Nephron (organoid): ENCODE measurements at regions not wholly inside any gene's neighbourhood (a gene's known extent, or its start where the extent isn't known, plus 50 kb on each side); places are given as distances from the start of the nearest gene placed in this dataset.
"Not testable (repeated sequence)": the region's sequence is repeated elsewhere in the genome, so short reads cannot be mapped to it uniquely, and the experiment has no call there.

Experiments used
- H3K27ac Mint-ChIP-seq, 3 experiments: 2 replicates each; pipeline ENCODE4 v1.8.0; 2020; ENCODE audit warnings: mixed read lengths in 3 of 3, mild to moderate bottlenecking in 2 of 3, moderate library complexity in 1 of 3
- H3K27me3 Mint-ChIP-seq: 2 replicates; pipeline ENCODE4 v1.8.0; 2021; ENCODE audit warnings: low read depth, mild to moderate bottlenecking, moderate library complexity, mixed read lengths
- H3K36me3 Mint-ChIP-seq: 2 replicates; pipeline ENCODE4 v1.8.0; 2020; ENCODE audit warnings: low read depth, mixed read lengths
- H3K4me1 Mint-ChIP-seq: 2 replicates; pipeline ENCODE4 v1.8.0; 2020; ENCODE audit warnings: mixed read lengths
- H3K4me3 Mint-ChIP-seq, 3 experiments: 2 replicates each; pipeline ENCODE4 v1.8.0; 2020; ENCODE audit warnings: mild to moderate bottlenecking in 3 of 3, mixed read lengths in 3 of 3, moderate library complexity in 2 of 3
- H3K9me3 Mint-ChIP-seq: 2 replicates; pipeline ENCODE4 v1.8.0; 2020; ENCODE audit warnings: mixed read lengths
- CTCF ChIP-seq, 3 experiments: fragments of 200-600 bp; sonication (generic); IDR thresholded peaks; one replicate each; pipeline ENCODE4 v1.5.0; 2021; ENCODE audit warnings: antibody characterized with exemption in 3 of 3; ENCODE audit not compliant: unreplicated experiment in 3 of 3

- no peaks in the 10 kb centered on the region for H3K4me1 Mint-ChIP-seq
- no peak overlapping the region for H3K4me3 Mint-ChIP-seq
- H3K27me3 Mint-ChIP-seq = peaks cover 13% of the 10 kb centered on the region
- H3K36me3 Mint-ChIP-seq = no peaks in the 10 kb centered on the region
- TF ChIP-seq CTCF (IDR thresholded peaks at IDR 0.05; ENCODE audit: unreplicated experiment in 3 of 3) = no peak
- H3K27ac Mint-ChIP-seq = no peak overlapping the region
- H3K9me3 Mint-ChIP-seq = no peaks in the 10 kb centered on the region
These were observed 465.7 kb downstream of the GADD45G start for GRCh38 chr9:90070469-90070868.

GRCh38 chr9:90070931-90071660 is 466.3 kb downstream of the GADD45G start:
- H3K4me3 Mint-ChIP-seq = no peak overlapping the region
- H3K27me3 Mint-ChIP-seq = peaks cover 13% of the 10 kb centered on the region
- no peak for TF ChIP-seq CTCF (IDR thresholded peaks at IDR 0.05; ENCODE audit: unreplicated experiment in 3 of 3)
- H3K9me3 Mint-ChIP-seq = no peaks in the 10 kb centered on the region
- no peaks in the 10 kb centered on the region for H3K36me3 Mint-ChIP-seq
- no peaks in the 10 kb centered on the region for H3K4me1 Mint-ChIP-seq
- no peak overlapping the region for H3K27ac Mint-ChIP-seq

GRCh38 chr9:90073186-90073945 is 468.6 kb downstream of the GADD45G start:
- no peak overlapping the region for H3K27ac Mint-ChIP-seq
- no peaks in the 10 kb centered on the region for H3K4me1 Mint-ChIP-seq
- H3K4me3 Mint-ChIP-seq = no peak overlapping the region
- no peak for TF ChIP-seq CTCF (IDR thresholded peaks at IDR 0.05; ENCODE audit: unreplicated experiment in 3 of 3)
- no peaks in the 10 kb centered on the region for H3K36me3 Mint-ChIP-seq
- H3K9me3 Mint-ChIP-seq = no peaks in the 10 kb centered on the region
- peaks cover 20% of the 10 kb centered on the region for H3K27me3 Mint-ChIP-seq

GRCh38 chr9:90074316-90074962 is 469.6 kb downstream of the GADD45G start:
- no peak overlapping the region for H3K27ac Mint-ChIP-seq
- TF ChIP-seq CTCF (IDR thresholded peaks at IDR 0.05; ENCODE audit: unreplicated experiment in 3 of 3) = no peak
- no peaks in the 10 kb centered on the region for H3K36me3 Mint-ChIP-seq
- no peaks in the 10 kb centered on the region for H3K9me3 Mint-ChIP-seq
- no peaks in the 10 kb centered on the region for H3K4me1 Mint-ChIP-seq
- no peak overlapping the region for H3K4me3 Mint-ChIP-seq
- H3K27me3 Mint-ChIP-seq = peaks cover 20% of the 10 kb centered on the region

- H3K9me3 Mint-ChIP-seq, H3K4me1 Mint-ChIP-seq, H3K4me3 Mint-ChIP-seq, H3K27ac Mint-ChIP-seq, H3K36me3 Mint-ChIP-seq: not testable (repeated sequence)
- peaks cover 17% of the 10 kb centered on the region for H3K27me3 Mint-ChIP-seq
These were observed 472.8 kb downstream of the GADD45G start for GRCh38 chr9:90077598-90077997.

GRCh38 chr9:90078988-90079421 is 474.2 kb downstream of the GADD45G start:
- Mint-ChIP-seq H3K4me1 (no peaks in the 10 kb centered on the region), H3K4me3 (no peak overlapping the region), H3K27ac (no peak overlapping the region), H3K9me3 (no peaks in the 10 kb centered on the region), H3K27me3 (peaks cover 15% of the 10 kb centered on the region), H3K36me3 (no peaks in the 10 kb centered on the region)
- TF ChIP-seq CTCF (IDR thresholded peaks at IDR 0.05; ENCODE audit: unreplicated experiment in 3 of 3) = no peak
